Subcutaneous abdominal adipose tissue (tissue), 5 donors: ENCODE measurements at regions not wholly inside any gene's neighbourhood (a gene's known extent, or its start where the extent isn't known, plus 50 kb on each side); places are given as distances from the start of the nearest gene placed in this dataset.
"Not testable (repeated sequence)": the region's sequence is repeated elsewhere in the genome, so short reads cannot be mapped to it uniquely, and the experiment has no call there.

Experiments used
- H3K27ac ChIP-seq: one replicate; pipeline ENCODE4 v1.7.0; 2013; ENCODE audit warnings: low read depth, mild to moderate bottlenecking, inconsistent platforms, low read length, moderate library complexity
- H3K27me3 ChIP-seq, 5 donors: one replicate each; pipeline ENCODE4 v1.7.0; 2013; ENCODE audit warnings: low read length in 5 of 5, inconsistent platforms in 1 of 5; ENCODE audit not compliant: control insufficient read depth in 5 of 5, insufficient read depth in 4 of 5
- H3K36me3 ChIP-seq, 5 donors: one replicate each; pipeline ENCODE4 v1.7.0; 2013; ENCODE audit warnings: low read length in 5 of 5; ENCODE audit not compliant: control insufficient read depth in 5 of 5, insufficient read depth in 5 of 5
- H3K4me1 ChIP-seq, 5 donors: one replicate each; pipeline ENCODE4 v1.7.0; 2013; ENCODE audit warnings: low read length in 5 of 5, mild to moderate bottlenecking in 3 of 5, moderate library complexity in 1 of 5; ENCODE audit not compliant: control insufficient read depth in 5 of 5, insufficient read depth in 5 of 5
- H3K4me3 ChIP-seq, 5 donors: one replicate each; pipeline ENCODE4 v1.7.0; 2013; ENCODE audit warnings: low read length in 5 of 5, low read depth in 1 of 5
- H3K9ac ChIP-seq, 5 donors: one replicate each; pipeline ENCODE4 v1.7.0; 2013; ENCODE audit warnings: low read length in 5 of 5, mild to moderate bottlenecking in 4 of 5, moderate library complexity in 3 of 5
- H3K9me3 ChIP-seq, 5 donors: one replicate each; pipeline ENCODE4 v1.7.0; 2013; ENCODE audit warnings: low read length in 5 of 5; ENCODE audit not compliant: control insufficient read depth in 5 of 5
- donor health status: healthy.
- donor health status: healthy.
- donor health status: healthy.
- donor health status: healthy.
- donor health status: healthy.

DNA sequence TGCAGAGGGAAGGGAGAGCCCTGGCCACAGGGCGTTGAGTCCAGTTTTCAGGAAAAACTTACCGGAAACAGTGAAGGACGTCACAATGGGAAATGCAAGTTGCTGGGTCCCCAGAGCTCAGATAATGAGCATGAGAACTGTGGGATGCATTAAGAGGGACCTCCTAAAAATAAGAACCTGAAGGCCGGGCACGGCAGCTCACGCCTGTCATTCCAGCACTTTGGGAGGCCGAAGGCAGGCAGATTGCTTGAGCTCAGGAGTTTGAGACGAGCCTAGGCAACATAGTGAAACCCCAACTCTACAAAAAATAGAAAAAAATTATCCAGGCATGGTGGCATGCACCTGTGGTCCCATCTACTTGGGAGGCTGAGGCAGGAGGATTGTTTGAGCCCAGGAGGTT, 170.6 kb downstream of the URI1 start:
- Histone ChIP-seq H3K4me1 (no peaks in the 10 kb centered on the region), H3K27ac (no peak overlapping the region), H3K27me3 (peaks cover 0 to 15% (median 4%) of the 10 kb centered on the region in 5 donors), H3K9ac (no peak overlapping the region), H3K4me3 (no peak overlapping the region), H3K36me3 (no peaks in the 10 kb centered on the region), H3K9me3 (no peaks in the 10 kb centered on the region)

DNA sequence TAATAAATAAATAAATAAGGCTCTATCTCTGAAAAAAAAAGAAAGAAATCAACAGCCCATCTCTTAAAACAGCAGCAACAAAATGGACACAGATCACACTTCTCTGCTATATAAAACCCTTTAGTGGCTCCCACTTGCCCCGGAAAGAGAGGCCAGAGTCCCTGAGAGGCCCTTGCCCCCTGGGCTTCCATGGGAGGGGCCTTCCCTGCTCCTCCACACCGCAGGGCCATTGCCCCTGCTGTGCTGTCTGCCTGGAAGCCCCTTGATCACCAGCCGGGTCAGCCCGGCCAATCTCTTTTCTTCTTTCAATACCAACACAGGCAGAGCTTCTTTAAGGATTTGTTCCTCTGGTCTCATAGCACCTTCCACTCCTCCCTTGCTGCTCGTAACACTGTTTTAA, 171.1 kb downstream of the URI1 start:
- no peak overlapping the region for H3K4me3 ChIP-seq
- H3K4me1 ChIP-seq: no peaks in the 10 kb centered on the region
- peaks cover 0 to 15% (median 4%) of the 10 kb centered on the region in 5 donors for H3K27me3 ChIP-seq
- H3K9ac ChIP-seq: no peak overlapping the region
- H3K27ac ChIP-seq: no peak overlapping the region
- H3K9me3 ChIP-seq: no peaks in the 10 kb centered on the region
- no peaks in the 10 kb centered on the region for H3K36me3 ChIP-seq

DNA sequence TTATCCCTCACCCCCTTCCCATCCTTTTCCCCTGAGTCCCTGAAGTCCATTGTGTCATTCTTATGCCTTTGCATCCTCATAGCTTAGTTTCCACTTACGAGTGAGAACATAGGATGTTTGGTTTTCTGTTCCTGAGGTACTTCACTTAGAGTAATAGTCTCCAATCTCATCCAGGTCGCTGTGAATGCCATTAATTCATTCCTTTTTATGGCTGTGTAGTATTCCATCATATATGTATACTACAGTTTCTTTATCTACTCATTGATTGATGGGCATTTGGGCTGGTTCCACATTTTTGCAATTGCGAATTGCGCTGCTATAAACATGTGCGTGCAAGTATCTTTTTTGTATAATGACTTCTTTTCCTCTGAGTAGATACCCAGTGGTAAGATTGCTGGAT, 172.1 kb downstream of the URI1 start:
- not testable (repeated sequence) for H3K4me3 ChIP-seq, H3K36me3 ChIP-seq, H3K4me1 ChIP-seq, H3K27ac ChIP-seq, H3K9me3 ChIP-seq, H3K9ac ChIP-seq
- H3K27me3 ChIP-seq: peaks cover 0 to 16% (median 4%) of the 10 kb centered on the region in 5 donors

DNA sequence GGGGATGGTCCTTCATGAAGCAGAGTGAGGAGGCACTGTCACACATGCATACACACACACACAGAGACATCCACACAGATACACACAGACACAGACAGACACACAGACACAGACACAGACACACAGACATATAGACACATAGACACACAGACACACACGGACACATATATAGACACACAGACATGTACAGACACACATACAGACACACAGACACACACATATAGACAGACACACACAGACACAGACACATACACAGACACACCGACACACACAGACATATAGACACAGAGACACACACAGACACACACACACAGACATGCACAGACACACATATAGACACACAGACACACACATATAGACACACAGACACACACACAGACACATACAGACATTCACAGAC, 173.9 kb downstream of the URI1 start:
- no peaks in the 10 kb centered on the region for H3K9me3 ChIP-seq
- H3K27me3 ChIP-seq: peaks cover 0 to 19% (median 0%) of the 10 kb centered on the region in 5 donors
- H3K4me1 ChIP-seq: no peaks in the 10 kb centered on the region

DNA sequence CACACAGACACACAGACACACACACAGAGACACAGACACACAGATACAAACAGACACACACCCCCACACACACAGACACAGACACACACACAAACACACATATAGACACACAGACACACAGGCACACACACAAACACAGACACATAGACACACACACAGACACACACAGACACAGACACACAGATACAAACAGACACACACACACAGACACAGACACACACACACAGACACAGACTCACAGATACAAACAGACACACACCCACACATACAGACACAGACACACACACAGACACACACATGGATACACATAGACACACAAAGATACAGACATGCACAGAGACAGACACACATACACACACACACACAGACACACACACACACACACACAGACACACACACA, 174.5 kb downstream of the URI1 start:
- no peak overlapping the region for H3K27ac ChIP-seq
- H3K9me3 ChIP-seq: no peaks in the 10 kb centered on the region
- H3K9ac ChIP-seq: no peak overlapping the region
- H3K27me3 ChIP-seq: peaks cover 0 to 17% (median 0%) of the 10 kb centered on the region in 5 donors
- H3K4me3 ChIP-seq: no peak overlapping the region
- H3K4me1 ChIP-seq: no peaks in the 10 kb centered on the region
- H3K36me3 ChIP-seq: no peaks in the 10 kb centered on the region

More for the DNA sequence above, 173.9 kb downstream of the URI1 start:
- no peaks in the 10 kb centered on the region for H3K36me3 ChIP-seq
- no peak overlapping the region for H3K27ac ChIP-seq
- H3K4me3 ChIP-seq: no peak overlapping the region
- H3K9ac ChIP-seq: no peak overlapping the region

DNA sequence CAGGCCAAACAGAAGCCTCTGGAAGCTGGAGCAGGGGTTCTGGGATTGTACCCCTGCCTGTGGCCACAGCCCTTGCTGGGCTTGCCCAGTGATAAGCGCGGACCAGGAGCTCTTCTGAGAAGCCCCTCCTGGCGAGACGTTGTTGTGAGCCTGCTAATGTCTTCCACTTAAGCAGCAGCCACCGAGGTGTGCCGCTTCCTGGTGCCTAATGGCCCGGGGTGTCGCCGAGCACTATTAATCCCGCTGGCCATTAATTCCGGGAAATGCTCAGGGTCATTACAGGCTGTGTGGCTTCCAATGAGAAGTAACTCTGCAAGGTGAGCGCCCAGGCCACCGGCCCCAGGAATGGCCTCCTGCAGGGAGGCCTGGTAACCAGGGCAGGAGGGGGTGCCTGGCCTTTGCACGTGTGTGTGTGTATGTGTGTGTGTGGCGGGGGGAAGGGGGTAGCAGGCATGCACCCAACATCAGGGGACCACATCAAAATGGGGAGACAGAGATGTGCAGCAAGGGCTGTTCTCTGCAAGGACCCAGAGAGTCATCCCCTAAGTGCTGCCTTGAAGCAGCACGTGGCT, 175.0 kb downstream of the URI1 start:
- Histone ChIP-seq H3K36me3 (no peaks in the 10 kb centered on the region), H3K27ac (no peak overlapping the region), H3K9me3 (no peaks in the 10 kb centered on the region), H3K4me1 (no peaks in the 10 kb centered on the region), H3K9ac (no peak overlapping the region), H3K4me3 (no peak overlapping the region), H3K27me3 (peaks cover 0 to 12% (median 0%) of the 10 kb centered on the region in 5 donors)

DNA sequence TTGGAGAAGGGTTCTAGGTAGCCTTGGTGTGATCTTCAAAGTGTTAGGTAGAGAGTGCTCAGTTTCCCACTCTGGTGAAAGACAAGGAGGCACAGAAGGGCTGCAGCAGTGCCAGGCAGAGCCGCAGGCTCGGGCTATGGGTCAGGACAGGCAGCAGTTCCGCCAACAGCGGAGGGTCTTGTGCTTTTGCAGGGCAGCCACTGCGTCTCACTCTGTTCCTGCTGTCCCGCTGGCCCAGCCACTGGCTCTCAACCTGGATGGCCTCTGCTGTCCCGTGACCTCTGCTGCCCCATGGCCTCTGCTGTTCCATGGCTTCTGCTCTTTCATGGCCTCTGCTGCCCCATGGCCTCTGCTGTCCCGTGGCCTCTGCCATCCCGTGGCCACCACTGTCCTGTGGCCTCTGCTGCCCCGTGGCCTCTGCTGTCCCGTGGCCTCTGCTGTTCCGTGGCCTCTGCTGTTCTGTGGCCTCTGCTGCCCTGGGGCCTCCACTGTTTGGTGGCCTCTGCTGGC, 175.7 kb downstream of the URI1 start:
- Histone ChIP-seq H3K9ac (no peak overlapping the region), H3K4me1 (no peaks in the 10 kb centered on the region), H3K36me3 (no peaks in the 10 kb centered on the region), H3K27ac (no peak overlapping the region), H3K9me3 (no peaks in the 10 kb centered on the region), H3K4me3 (no peak overlapping the region), H3K27me3 (peaks cover 0 to 11% (median 0%) of the 10 kb centered on the region in 5 donors)

DNA sequence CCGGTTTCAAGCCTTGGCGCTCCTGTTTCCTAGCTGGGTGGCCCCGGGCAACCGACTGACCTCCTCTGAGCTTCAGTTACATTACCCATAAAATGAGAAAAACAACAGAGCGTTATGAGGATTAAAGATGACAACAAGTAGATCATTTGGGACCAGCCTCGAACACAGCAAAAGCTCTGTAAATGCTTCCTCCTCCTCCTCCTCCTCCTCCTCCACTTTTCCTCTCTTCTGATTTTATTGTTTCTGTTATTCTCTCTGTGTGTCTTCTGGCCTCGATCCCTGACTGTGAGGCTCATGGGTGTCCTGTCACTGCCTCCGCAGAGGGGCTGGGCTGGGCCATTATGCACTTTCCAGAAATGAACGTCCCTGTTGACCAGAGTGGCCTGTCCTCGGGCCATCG, 176.2 kb downstream of the URI1 start:
- no peak overlapping the region for H3K27ac ChIP-seq
- peaks cover 0 to 13% (median 0%) of the 10 kb centered on the region in 5 donors for H3K27me3 ChIP-seq
- H3K4me3 ChIP-seq: no peak overlapping the region
- no peak overlapping the region for H3K9ac ChIP-seq
- H3K9me3 ChIP-seq: no peaks in the 10 kb centered on the region
- no peaks in the 10 kb centered on the region for H3K4me1 ChIP-seq
- no peaks in the 10 kb centered on the region for H3K36me3 ChIP-seq

DNA sequence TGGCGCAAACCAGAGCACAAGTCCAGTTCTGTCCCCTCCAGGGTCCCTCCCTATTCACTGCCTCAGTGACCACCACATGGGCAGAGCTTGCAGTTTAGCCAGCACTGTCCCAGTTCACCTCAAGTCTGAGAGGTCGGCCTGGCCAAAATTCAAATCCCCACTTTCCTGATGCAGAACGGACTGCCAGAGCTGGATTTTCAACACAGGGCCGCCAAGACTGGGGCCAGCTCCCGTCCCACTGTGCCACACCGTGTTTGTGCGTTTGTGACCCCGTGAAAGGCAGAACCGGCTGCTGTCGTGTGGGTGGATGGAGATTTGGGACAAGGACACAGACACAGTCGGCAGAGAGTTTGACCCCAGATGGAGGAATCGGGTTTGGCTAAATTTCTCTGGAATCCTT, 176.7 kb downstream of the URI1 start:
- no peaks in the 10 kb centered on the region for H3K9me3 ChIP-seq
- H3K4me1 ChIP-seq: no peaks in the 10 kb centered on the region
- H3K36me3 ChIP-seq: no peaks in the 10 kb centered on the region
- peaks cover 0 to 19% (median 0%) of the 10 kb centered on the region in 5 donors for H3K27me3 ChIP-seq
- no peak overlapping the region for H3K27ac ChIP-seq
- H3K9ac ChIP-seq: no peak overlapping the region
- H3K4me3 ChIP-seq: no peak overlapping the region

DNA sequence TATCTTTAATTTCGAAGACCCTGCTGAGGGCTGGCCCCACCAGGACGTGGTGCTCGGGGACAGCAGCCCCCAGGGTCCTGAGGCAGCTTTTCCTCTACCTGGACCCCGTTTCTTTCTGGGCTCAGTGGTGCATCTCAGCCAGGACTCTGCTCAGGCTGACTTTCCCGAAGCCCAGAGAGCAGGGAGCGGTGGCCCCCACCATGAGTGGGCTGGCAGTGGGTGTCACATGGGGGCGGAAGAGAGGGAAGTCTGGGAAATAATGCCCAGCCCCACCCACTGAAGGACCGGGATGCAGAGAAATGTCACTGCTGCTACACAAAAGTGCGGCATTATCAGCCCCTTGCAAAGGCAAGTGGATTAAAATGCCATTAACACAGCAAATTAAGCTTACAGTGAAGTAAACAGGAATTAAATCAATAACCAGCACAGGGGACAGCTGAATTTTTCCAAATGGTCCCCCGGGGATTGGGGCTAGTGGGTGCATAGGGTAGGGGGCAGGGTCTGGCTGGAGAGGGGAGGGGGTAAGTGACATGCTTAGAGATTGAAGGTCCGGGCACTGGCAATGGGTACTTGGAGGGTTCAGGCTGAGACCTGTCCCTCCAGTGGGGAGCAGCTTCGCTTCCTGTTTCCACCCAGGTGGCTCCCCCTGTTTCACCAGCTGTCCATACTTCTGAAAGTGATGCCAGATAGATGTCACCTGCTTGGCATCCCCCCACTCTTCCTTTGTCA, 177.3 kb downstream of the URI1 start:
- Histone ChIP-seq H3K27me3 (peaks cover 0 to 19% (median 0%) of the 10 kb centered on the region in 5 donors), H3K27ac (no peak overlapping the region), H3K9ac (no peak overlapping the region), H3K4me3 (no peak overlapping the region), H3K9me3 (no peaks in the 10 kb centered on the region), H3K4me1 (no peaks in the 10 kb centered on the region), H3K36me3 (no peaks in the 10 kb centered on the region)
